Thoracic aorta (tissue), 2 donors: ENCODE measurements at regions not wholly inside any gene's neighbourhood (a gene's known extent, or its start where the extent isn't known, plus 50 kb on each side); places are given as distances from the start of the nearest gene placed in this dataset.
"Not testable (repeated sequence)": the region's sequence is repeated elsewhere in the genome, so short reads cannot be mapped to it uniquely, and the experiment has no call there.

Experiments
- ATAC-seq: fragments of 150-250 bp; one replicate; pipeline ENCODE4 v1.8.0; 2017; ENCODE audit warnings: low read depth; ENCODE audit not compliant: insufficient number of reproducible peaks, low FRiP score
- DNase-seq: peaks from one replicate; pipeline ENCODE4 v3.0.0-alpha.2; 2020; ENCODE audit warnings: low spot score
- H3K27ac ChIP-seq, 2 donors: fragments of 200-600 bp; sonication (generic); 1 replicate in 1 of 2; 2 replicates in 1 of 2; pipeline ENCODE4 v1.5.1; 2016; ENCODE audit warnings: mild to moderate bottlenecking in 2 of 2, moderate library complexity in 2 of 2
- H3K27me3 ChIP-seq: fragments of 200-600 bp; sonication (generic); replicated peaks from 2 replicates; pipeline ENCODE4 v1.6.0; 2016; ENCODE audit warnings: mild to moderate bottlenecking; ENCODE audit not compliant: insufficient read depth
- H3K36me3 ChIP-seq: fragments of 200-600 bp; sonication (generic); one replicate; pipeline ENCODE4 v1.5.1; 2016
- H3K4me1 ChIP-seq, 2 donors: fragments of 200-600 bp; sonication (generic); 1 replicate in 1 of 2; 2 replicates in 1 of 2; pipeline versions ENCODE4 v1.5.1 to v1.6.0; 2016; ENCODE audit warnings: low read depth in 2 of 2, mild to moderate bottlenecking in 1 of 2; ENCODE audit not compliant: control insufficient read depth in 1 of 2
- H3K4me3 ChIP-seq: fragments of 200-600 bp; sonication (generic); 2 replicates; pipeline ENCODE4 v1.5.1; 2016; ENCODE audit warnings: mild to moderate bottlenecking
- H3K9me3 ChIP-seq: fragments of 200-600 bp; sonication (generic); 2 replicates; pipeline ENCODE4 v1.5.1; 2016
- TF ChIP-seq, protein P1 (sequence below): fragments of 200-600 bp; sonication (generic); IDR thresholded peaks from one replicate; pipeline ENCODE4 v1.5.1; 2019; ENCODE audit warnings: antibody characterized with exemption

DNA sequence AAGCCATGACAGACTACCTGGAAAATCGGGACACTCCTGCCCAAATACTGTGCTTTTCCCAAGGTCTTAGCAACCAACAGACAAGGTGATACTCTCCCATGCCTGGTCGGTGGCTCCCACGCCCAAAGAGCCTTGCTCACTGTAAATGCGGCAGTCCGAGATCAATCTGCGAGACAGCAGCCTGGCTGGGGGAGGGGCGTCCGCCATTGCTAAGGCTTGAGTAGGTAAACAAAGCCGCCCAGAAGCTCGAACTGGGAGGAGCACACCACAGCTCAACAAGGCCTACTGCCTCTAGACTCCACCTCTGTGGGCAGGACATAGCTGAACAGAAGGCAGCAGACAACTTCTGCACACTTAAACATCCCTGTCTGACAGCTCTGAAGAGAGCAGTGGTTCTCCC, 272.1 kb upstream of the CCNG1 start:
- Histone ChIP-seq H3K9me3 (no peaks in the 10 kb centered on the region), H3K36me3 (no peaks in the 10 kb centered on the region), H3K4me1 (no peaks in the 10 kb centered on the region), H3K4me3 (no peak overlapping the region), H3K27ac (no peak overlapping the region), H3K27me3 (no peaks in the 10 kb centered on the region)
- ATAC-seq: no peak
- no peak for DNase-seq
- TF ChIP-seq, protein P1, sequence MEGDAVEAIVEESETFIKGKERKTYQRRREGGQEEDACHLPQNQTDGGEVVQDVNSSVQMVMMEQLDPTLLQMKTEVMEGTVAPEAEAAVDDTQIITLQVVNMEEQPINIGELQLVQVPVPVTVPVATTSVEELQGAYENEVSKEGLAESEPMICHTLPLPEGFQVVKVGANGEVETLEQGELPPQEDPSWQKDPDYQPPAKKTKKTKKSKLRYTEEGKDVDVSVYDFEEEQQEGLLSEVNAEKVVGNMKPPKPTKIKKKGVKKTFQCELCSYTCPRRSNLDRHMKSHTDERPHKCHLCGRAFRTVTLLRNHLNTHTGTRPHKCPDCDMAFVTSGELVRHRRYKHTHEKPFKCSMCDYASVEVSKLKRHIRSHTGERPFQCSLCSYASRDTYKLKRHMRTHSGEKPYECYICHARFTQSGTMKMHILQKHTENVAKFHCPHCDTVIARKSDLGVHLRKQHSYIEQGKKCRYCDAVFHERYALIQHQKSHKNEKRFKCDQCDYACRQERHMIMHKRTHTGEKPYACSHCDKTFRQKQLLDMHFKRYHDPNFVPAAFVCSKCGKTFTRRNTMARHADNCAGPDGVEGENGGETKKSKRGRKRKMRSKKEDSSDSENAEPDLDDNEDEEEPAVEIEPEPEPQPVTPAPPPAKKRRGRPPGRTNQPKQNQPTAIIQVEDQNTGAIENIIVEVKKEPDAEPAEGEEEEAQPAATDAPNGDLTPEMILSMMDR: no peak

GRCh38 chr5:163170161-163170560, 267.2 kb upstream of the CCNG1 start:
- not testable (repeated sequence) for H3K27ac ChIP-seq, H3K36me3 ChIP-seq, ATAC-seq, H3K27me3 ChIP-seq, H3K4me3 ChIP-seq, H3K9me3 ChIP-seq, DNase-seq, H3K4me1 ChIP-seq

DNA sequence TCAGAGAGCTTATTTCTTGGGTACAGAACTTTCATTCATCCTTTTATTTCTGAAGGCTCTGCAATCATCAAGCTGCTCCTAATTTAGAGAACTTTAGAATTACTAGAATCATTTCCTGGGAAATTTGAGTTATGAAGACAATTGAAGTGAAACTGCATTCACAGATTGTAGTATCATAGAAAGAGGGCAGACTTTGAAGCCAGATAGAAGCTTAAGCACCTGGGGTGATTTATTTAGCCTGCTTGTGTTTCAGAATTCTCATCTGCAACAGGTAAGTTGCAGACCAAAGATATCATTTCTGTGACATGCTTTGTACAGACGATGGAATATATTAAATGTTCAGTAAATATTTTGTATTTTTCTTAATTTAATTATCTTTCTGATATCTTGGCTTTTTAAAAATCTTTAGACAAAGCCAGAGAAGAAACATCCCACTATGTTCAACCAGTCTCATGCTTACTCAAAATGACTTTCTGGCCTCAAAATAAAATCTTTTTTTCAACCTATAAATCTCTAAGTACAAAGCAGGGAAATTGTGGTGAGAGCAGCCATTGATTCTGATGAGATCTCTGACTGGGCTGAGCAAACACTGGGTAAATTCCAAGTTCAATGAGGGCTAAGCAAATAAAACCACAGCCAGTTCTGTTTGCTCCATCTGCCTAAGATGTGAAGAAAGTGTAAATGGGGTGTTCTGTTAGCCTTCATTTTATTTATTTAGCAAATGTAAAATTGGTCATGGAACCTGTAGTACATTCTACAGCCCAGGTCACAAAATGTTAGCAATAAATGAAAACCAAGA, 264.7 kb upstream of the CCNG1 start:
- no peak overlapping the region for H3K4me3 ChIP-seq
- no peak for DNase-seq
- TF ChIP-seq, protein P1: no peak
- H3K36me3 ChIP-seq: no peaks in the 10 kb centered on the region
- no peak overlapping the region for H3K27ac ChIP-seq
- H3K9me3 ChIP-seq: no peaks in the 10 kb centered on the region
- ATAC-seq: no peak
- no peaks in the 10 kb centered on the region for H3K27me3 ChIP-seq
- no peaks in the 10 kb centered on the region for H3K4me1 ChIP-seq

GRCh38 chr5:163177971-163178370, 259.4 kb upstream of the CCNG1 start:
- Histone ChIP-seq H3K9me3 (no peaks in the 10 kb centered on the region), H3K36me3 (no peaks in the 10 kb centered on the region), H3K4me1 (no peaks in the 10 kb centered on the region)

GRCh38 chr5:163185315-163185714, 252.1 kb upstream of the CCNG1 start:
- Histone ChIP-seq H3K36me3 (no peaks in the 10 kb centered on the region), H3K9me3 (no peaks in the 10 kb centered on the region), H3K4me1 (no peaks in the 10 kb centered on the region), H3K4me3 (no peak overlapping the region), H3K27ac (no peak overlapping the region), H3K27me3 (no peaks in the 10 kb centered on the region)
- TF ChIP-seq, protein P1: no peak
- no peak for ATAC-seq
- DNase-seq: no peak

More at GRCh38 chr5:163177971-163178370, 259.4 kb upstream of the CCNG1 start:
- ATAC-seq (no peak), DNase-seq (no peak)
- TF ChIP-seq, protein P1: no peak
- H3K27ac ChIP-seq: no peak overlapping the region
- no peaks in the 10 kb centered on the region for H3K27me3 ChIP-seq
- H3K4me3 ChIP-seq: no peak overlapping the region
